ENCODE measurements at regions not wholly inside any gene's neighbourhood (a gene's known extent, or its start where the extent isn't known, plus 50 kb on each side); places are given as distances from the start of the nearest gene placed in this dataset.

GRCh38 chr1:91575909-91576519 is 75.4 kb downstream of the CDC7 start:
- DNase-seq (ENCODE audit: low read depth) = no peak

- DNase-seq (ENCODE audit: low read depth) = no peak
These were observed 77.9 kb downstream of the CDC7 start for GRCh38 chr1:91578320-91579109.

GRCh38 chr1:91579658-91580228 is 79.1 kb downstream of the CDC7 start:
- DNase-seq (ENCODE audit: low read depth) = no peak

- DNase-seq (ENCODE audit: low read depth) = peak; percentile 97
These were observed 81.8 kb downstream of the CDC7 start for GRCh38 chr1:91582431-91582921.

GRCh38 chr1:91583326-91583755 is 82.7 kb downstream of the CDC7 start:
- no peak for DNase-seq (ENCODE audit: low read depth)

GRCh38 chr1:91584309-91584708 is 83.7 kb downstream of the CDC7 start:
- DNase-seq (ENCODE audit: low read depth) = no peak

GRCh38 chr1:91584878-91585277 is 84.2 kb downstream of the CDC7 start:
- DNase-seq (ENCODE audit: low read depth) = no peak

- no peak for DNase-seq (ENCODE audit: low read depth)
These were observed 84.9 kb downstream of the CDC7 start for GRCh38 chr1:91585502-91585901.

GRCh38 chr1:91585982-91586381 is 85.3 kb downstream of the CDC7 start:
- DNase-seq (ENCODE audit: low read depth) = no peak

GRCh38 chr1:91589437-91589836 is 88.8 kb downstream of the CDC7 start:
- DNase-seq (ENCODE audit: low read depth) = peak; percentile 33

- DNase-seq (ENCODE audit: low read depth) = peak; percentile 51
These were observed 90.7 kb downstream of the CDC7 start for GRCh38 chr1:91591175-91591974.

- DNase-seq (ENCODE audit: low read depth) = no peak
These were observed 92.2 kb downstream of the CDC7 start for GRCh38 chr1:91592716-91593477.

GRCh38 chr1:91594383-91595055 is 93.9 kb downstream of the CDC7 start:
- DNase-seq (ENCODE audit: low read depth) = peak; percentile 78

GRCh38 chr1:91596474-91596873 is 95.8 kb downstream of the CDC7 start:
- peak; percentile 68 for DNase-seq (ENCODE audit: low read depth)

- DNase-seq (ENCODE audit: low read depth) = no peak
These were observed 96.6 kb downstream of the CDC7 start for GRCh38 chr1:91597215-91597614.

- no peak for DNase-seq (ENCODE audit: low read depth)
These were observed 100.0 kb downstream of the CDC7 start for GRCh38 chr1:91600431-91601337.

- DNase-seq (ENCODE audit: low read depth) = no peak
These were observed 101.1 kb downstream of the CDC7 start for GRCh38 chr1:91601554-91602376.

GRCh38 chr1:91603409-91603808 is 102.8 kb downstream of the CDC7 start:
- DNase-seq (ENCODE audit: low read depth) = no peak

GRCh38 chr1:91604632-91605031 is 104.0 kb downstream of the CDC7 start:
- no peak for DNase-seq (ENCODE audit: low read depth)

All from amniotic epithelial cell (primary cell).